ENCODE measurements at regions not wholly inside any gene's neighbourhood (a gene's known extent, or its start where the extent isn't known, plus 50 kb on each side); places are given as distances from the start of the nearest gene placed in this dataset.

DNA sequence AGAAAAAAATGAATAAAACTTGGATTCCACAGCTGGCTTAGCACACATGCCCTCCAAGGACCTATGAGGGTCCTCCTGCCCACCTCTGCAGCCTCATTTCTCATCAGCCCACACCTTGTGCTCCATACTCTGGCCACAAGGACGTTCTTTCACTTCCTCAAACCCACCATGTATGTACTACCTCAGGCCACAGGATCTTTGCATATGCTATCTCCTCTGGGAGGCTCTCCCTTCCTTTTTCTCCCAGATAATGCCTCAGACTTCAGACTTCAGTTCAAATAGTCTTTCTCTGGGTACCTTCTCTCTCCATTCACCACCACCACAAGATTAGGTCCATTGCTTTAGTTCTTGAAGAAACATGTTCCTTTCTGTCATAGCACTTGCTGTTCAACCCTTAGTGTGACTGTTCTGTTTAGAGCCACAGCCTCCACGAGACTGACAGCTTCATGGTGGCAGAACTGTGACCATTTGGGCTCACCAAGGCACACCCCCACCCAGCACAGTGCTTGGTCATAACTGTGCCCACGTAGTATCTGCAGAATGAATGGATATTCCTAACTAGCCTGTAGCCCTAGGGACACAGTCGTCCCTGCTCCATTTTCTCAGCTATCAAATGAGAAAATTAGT, 146.7 kb upstream of the LRFN2 start:
- ChIA-PET POLR2A (no interaction called here), CTCF (no interaction called here)
- no peaks in the 10 kb centered on the region for H3K9me3 Mint-ChIP-seq
- Histone ChIP-seq H3K9me3 (ENCODE audit: control insufficient read depth in 2 of 3, low read length in 3 of 3) (no peaks in the 10 kb centered on the region), H3K4me3 (ENCODE audit: low read length) (no peak overlapping the region), H3K36me3 (ENCODE audit: control insufficient read depth in 2 of 3, insufficient read depth in 3 of 3, low read length in 3 of 3) (no peaks in the 10 kb centered on the region), H3K27ac (ENCODE audit: low read depth, low read length) (no peak overlapping the region), H3K27me3 (ENCODE audit: control insufficient read depth in 2 of 2, insufficient read depth in 2 of 2, low read length in 2 of 2) (no peaks in the 10 kb centered on the region), H3K4me1 (ENCODE audit: control insufficient read depth in 2 of 2, insufficient read depth in 2 of 2, low read length in 2 of 2) (no peaks in the 10 kb centered on the region)
- DNase-seq (no peak), ATAC-seq (no peak)
- H3K27ac Mint-ChIP-seq, result no peak overlapping the region
- intact Hi-C loops (cut with micrococcal nuclease), result no loop called here
- no peaks in the 10 kb centered on the region for H3K36me3 Mint-ChIP-seq
- no peak overlapping the region for H3K4me3 Mint-ChIP-seq
- peaks cover 0 to 28% (median 13%) of the 10 kb centered on the region in 5 donors for H3K27me3 Mint-ChIP-seq
- no peaks in the 10 kb centered on the region for H3K4me1 Mint-ChIP-seq

GRCh38 chr6:40733290-40733689, 146.1 kb upstream of the LRFN2 start:
- H3K27me3 ChIP-seq (ENCODE audit: control insufficient read depth in 2 of 2, insufficient read depth in 2 of 2, low read length in 2 of 2), result no peaks in the 10 kb centered on the region
- H3K4me3 Mint-ChIP-seq, result no peak overlapping the region
- H3K4me1 Mint-ChIP-seq, result no peaks in the 10 kb centered on the region
- intact Hi-C loops (cut with micrococcal nuclease), result no loop called here
- no peak overlapping the region for H3K27ac Mint-ChIP-seq
- peaks cover 0 to 28% (median 11%) of the 10 kb centered on the region in 5 donors for H3K27me3 Mint-ChIP-seq
- H3K4me3 ChIP-seq (ENCODE audit: low read length), result no peak overlapping the region
- no peaks in the 10 kb centered on the region for H3K9me3 Mint-ChIP-seq
- CTCF ChIA-PET, result no interaction called here
- ATAC-seq (no peak), DNase-seq (no peak)
- POLR2A ChIA-PET, result no interaction called here
- no peaks in the 10 kb centered on the region for H3K4me1 ChIP-seq (ENCODE audit: control insufficient read depth in 2 of 2, insufficient read depth in 2 of 2, low read length in 2 of 2)
- H3K27ac ChIP-seq (ENCODE audit: low read depth, low read length), result no peak overlapping the region
- no peaks in the 10 kb centered on the region for H3K36me3 Mint-ChIP-seq
- H3K36me3 ChIP-seq (ENCODE audit: control insufficient read depth in 2 of 3, insufficient read depth in 3 of 3, low read length in 3 of 3), result no peaks in the 10 kb centered on the region
- no peaks in the 10 kb centered on the region for H3K9me3 ChIP-seq (ENCODE audit: control insufficient read depth in 2 of 3, low read length in 3 of 3)

DNA sequence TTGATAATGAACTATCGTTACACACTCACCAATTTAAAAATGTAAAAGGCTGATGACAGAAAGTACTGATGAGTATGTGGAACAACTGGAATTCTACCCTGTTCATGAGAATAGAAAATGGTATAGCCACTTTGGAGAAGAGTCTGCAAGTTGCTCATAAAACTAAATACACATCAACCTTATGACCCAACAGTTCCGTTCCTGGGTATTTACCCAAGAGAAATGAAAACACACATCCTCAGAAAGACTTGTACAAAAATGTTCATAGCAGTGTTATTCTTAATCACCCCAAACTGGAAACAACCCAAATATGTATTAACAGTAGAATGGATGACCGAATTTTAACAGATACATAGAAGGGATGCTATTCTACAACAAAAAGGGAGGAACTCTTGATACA, 145.7 kb upstream of the LRFN2 start:
- Histone ChIP-seq H3K4me1 (ENCODE audit: control insufficient read depth in 2 of 2, insufficient read depth in 2 of 2, low read length in 2 of 2) (no peaks in the 10 kb centered on the region), H3K36me3 (ENCODE audit: control insufficient read depth in 2 of 3, insufficient read depth in 3 of 3, low read length in 3 of 3) (no peaks in the 10 kb centered on the region), H3K27ac (ENCODE audit: low read depth, low read length) (no peak overlapping the region), H3K4me3 (ENCODE audit: low read length) (no peak overlapping the region), H3K27me3 (ENCODE audit: control insufficient read depth in 2 of 2, insufficient read depth in 2 of 2, low read length in 2 of 2) (no peaks in the 10 kb centered on the region), H3K9me3 (ENCODE audit: control insufficient read depth in 2 of 3, low read length in 3 of 3) (no peaks in the 10 kb centered on the region)
- H3K4me3 Mint-ChIP-seq, result no peak overlapping the region
- H3K9me3 Mint-ChIP-seq, result no peaks in the 10 kb centered on the region
- no peaks in the 10 kb centered on the region for H3K4me1 Mint-ChIP-seq
- H3K27ac Mint-ChIP-seq, result no peak overlapping the region
- H3K27me3 Mint-ChIP-seq, result peaks cover 0 to 28% (median 11%) of the 10 kb centered on the region in 5 donors
- H3K36me3 Mint-ChIP-seq, result no peaks in the 10 kb centered on the region
- no peak for ATAC-seq
- intact Hi-C loops (cut with micrococcal nuclease), result no loop called here
- ChIA-PET CTCF (no interaction called here), POLR2A (no interaction called here)
- DNase-seq, result no peak

DNA sequence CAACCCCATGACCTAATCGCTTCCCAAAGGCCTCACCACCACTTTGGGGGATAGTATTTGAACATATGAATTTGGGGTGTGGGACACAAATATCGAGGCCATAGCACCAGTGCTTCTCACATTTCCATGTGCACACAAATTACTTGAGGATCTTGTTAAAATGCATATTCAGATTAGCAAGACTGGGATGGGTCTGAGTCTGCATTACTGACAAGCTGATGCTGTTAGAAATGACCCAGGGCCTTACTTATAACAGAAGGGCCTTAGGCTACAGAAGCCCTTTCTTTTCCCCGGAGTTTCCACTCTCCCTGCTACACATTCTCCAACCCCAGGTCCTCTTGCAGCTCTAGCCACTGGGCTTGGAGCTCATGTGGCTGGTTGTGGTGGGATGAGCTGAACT, 141.5 kb upstream of the LRFN2 start:
- Histone ChIP-seq H3K4me1 (ENCODE audit: control insufficient read depth in 2 of 2, insufficient read depth in 2 of 2, low read length in 2 of 2) (no peaks in the 10 kb centered on the region), H3K36me3 (ENCODE audit: control insufficient read depth in 2 of 3, insufficient read depth in 3 of 3, low read length in 3 of 3) (no peaks in the 10 kb centered on the region), H3K27me3 (ENCODE audit: control insufficient read depth in 2 of 2, insufficient read depth in 2 of 2, low read length in 2 of 2) (no peaks in the 10 kb centered on the region), H3K27ac (ENCODE audit: low read depth, low read length) (no peak overlapping the region), H3K4me3 (ENCODE audit: low read length) (no peak overlapping the region), H3K9me3 (ENCODE audit: control insufficient read depth in 2 of 3, low read length in 3 of 3) (no peaks in the 10 kb centered on the region)
- Mint-ChIP-seq H3K4me1 (no peaks in the 10 kb centered on the region), H3K27me3 (peaks cover 0 to 11% (median 0%) of the 10 kb centered on the region in 5 donors), H3K4me3 (no peak overlapping the region), H3K9me3 (no peaks in the 10 kb centered on the region), H3K36me3 (no peaks in the 10 kb centered on the region), H3K27ac (no peak overlapping the region)
- no peak for ATAC-seq
- POLR2A ChIA-PET, result no interaction called here
- DNase-seq, result no peak
- CTCF ChIA-PET, result no interaction called here
- intact Hi-C loops (cut with micrococcal nuclease), result no loop called here

- Mint-ChIP-seq H3K27me3 (peaks cover 0 to 9% (median 0%) of the 10 kb centered on the region in 5 donors), H3K27ac (no peak overlapping the region), H3K4me3 (no peak overlapping the region), H3K9me3 (no peaks in the 10 kb centered on the region), H3K36me3 (no peaks in the 10 kb centered on the region), H3K4me1 (no peaks in the 10 kb centered on the region)
- Histone ChIP-seq H3K9me3 (ENCODE audit: control insufficient read depth in 2 of 3, low read length in 3 of 3) (no peaks in the 10 kb centered on the region), H3K27me3 (ENCODE audit: control insufficient read depth in 2 of 2, insufficient read depth in 2 of 2, low read length in 2 of 2) (no peaks in the 10 kb centered on the region), H3K4me3 (ENCODE audit: low read length) (no peak overlapping the region), H3K27ac (ENCODE audit: low read depth, low read length) (no peak overlapping the region), H3K36me3 (ENCODE audit: control insufficient read depth in 2 of 3, insufficient read depth in 3 of 3, low read length in 3 of 3) (no peaks in the 10 kb centered on the region), H3K4me1 (ENCODE audit: control insufficient read depth in 2 of 2, insufficient read depth in 2 of 2, low read length in 2 of 2) (no peaks in the 10 kb centered on the region)
- intact Hi-C loops (cut with micrococcal nuclease), result no loop called here
- DNase-seq, result no peak
- ChIA-PET CTCF (no interaction called here), POLR2A (no interaction called here)
- ATAC-seq, result no peak
These were observed 140.1 kb upstream of the LRFN2 start for GRCh38 chr6:40727271-40727670.

DNA sequence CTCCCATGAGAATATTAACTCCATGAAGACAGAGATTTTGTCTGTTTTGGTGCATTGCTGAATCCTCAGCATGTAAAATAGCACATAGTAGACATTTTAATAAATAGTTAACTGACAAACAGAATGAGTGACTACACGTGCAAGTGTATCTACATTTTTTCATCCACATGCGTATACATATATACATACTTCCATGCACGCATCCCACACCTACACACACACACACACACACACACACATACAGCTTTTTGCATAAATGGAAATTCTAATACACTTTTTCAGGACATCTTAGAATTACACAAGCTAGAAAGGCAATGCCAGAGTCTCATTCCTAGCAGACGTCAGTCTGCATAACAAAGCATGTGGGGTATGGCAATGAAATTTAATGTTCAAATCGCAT, 139.7 kb upstream of the LRFN2 start:
- ATAC-seq (no peak), DNase-seq (no peak)
- no peaks in the 10 kb centered on the region for H3K36me3 Mint-ChIP-seq
- intact Hi-C loops (cut with micrococcal nuclease), result no loop called here
- CTCF ChIA-PET, result no interaction called here
- POLR2A ChIA-PET, result no interaction called here
- H3K4me3 ChIP-seq (ENCODE audit: low read length), result no peak overlapping the region
- no peaks in the 10 kb centered on the region for H3K36me3 ChIP-seq (ENCODE audit: control insufficient read depth in 2 of 3, insufficient read depth in 3 of 3, low read length in 3 of 3)
- H3K27me3 ChIP-seq (ENCODE audit: control insufficient read depth in 2 of 2, insufficient read depth in 2 of 2, low read length in 2 of 2), result no peaks in the 10 kb centered on the region
- H3K9me3 ChIP-seq (ENCODE audit: control insufficient read depth in 2 of 3, low read length in 3 of 3), result no peaks in the 10 kb centered on the region
- no peak overlapping the region for H3K4me3 Mint-ChIP-seq
- H3K27me3 Mint-ChIP-seq, result peaks cover 0 to 9% (median 0%) of the 10 kb centered on the region in 5 donors
- H3K27ac Mint-ChIP-seq, result no peak overlapping the region
- H3K27ac ChIP-seq (ENCODE audit: low read depth, low read length), result no peak overlapping the region
- H3K4me1 ChIP-seq (ENCODE audit: control insufficient read depth in 2 of 2, insufficient read depth in 2 of 2, low read length in 2 of 2), result no peaks in the 10 kb centered on the region
- H3K4me1 Mint-ChIP-seq, result no peaks in the 10 kb centered on the region
- no peaks in the 10 kb centered on the region for H3K9me3 Mint-ChIP-seq

DNA sequence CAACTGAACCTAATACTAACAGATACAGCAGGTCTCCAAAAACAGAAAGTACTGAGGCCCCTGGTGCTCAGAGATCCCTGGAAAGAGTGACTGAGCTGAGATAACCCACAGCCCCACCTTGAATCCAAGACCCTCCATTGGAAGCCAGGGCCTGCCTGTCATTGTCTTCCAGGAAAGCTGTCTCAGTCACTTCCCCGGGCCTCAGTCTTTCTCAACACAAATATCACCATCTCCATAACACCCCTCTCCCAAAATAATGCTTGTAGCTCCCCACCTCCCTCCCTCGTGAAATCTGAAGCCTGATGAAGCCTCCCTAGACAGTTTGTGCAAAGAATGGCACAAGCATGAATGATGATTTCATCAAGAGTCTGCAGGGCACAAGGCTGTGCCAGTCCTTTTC, 138.2 kb upstream of the LRFN2 start:
- peaks cover 0 to 4% (median 4%) of the 10 kb centered on the region in 7 donors for H3K4me1 Mint-ChIP-seq
- H3K36me3 ChIP-seq (ENCODE audit: control insufficient read depth in 2 of 3, insufficient read depth in 3 of 3, low read length in 3 of 3), result no peaks in the 10 kb centered on the region
- no peak overlapping the region for H3K4me3 Mint-ChIP-seq
- DNase-seq (no peak), ATAC-seq (no peak)
- intact Hi-C loops (cut with micrococcal nuclease), result no loop called here
- no peaks in the 10 kb centered on the region for H3K27me3 ChIP-seq (ENCODE audit: control insufficient read depth in 2 of 2, insufficient read depth in 2 of 2, low read length in 2 of 2)
- H3K27ac Mint-ChIP-seq, result no peak overlapping the region
- no peaks in the 10 kb centered on the region for H3K36me3 Mint-ChIP-seq
- no peak overlapping the region for H3K27ac ChIP-seq (ENCODE audit: low read depth, low read length)
- H3K4me1 ChIP-seq (ENCODE audit: control insufficient read depth in 2 of 2, insufficient read depth in 2 of 2, low read length in 2 of 2), result no peaks in the 10 kb centered on the region
- no peak overlapping the region for H3K4me3 ChIP-seq (ENCODE audit: low read length)
- peaks cover 0 to 5% (median 0%) of the 10 kb centered on the region in 5 donors for H3K27me3 Mint-ChIP-seq
- no peaks in the 10 kb centered on the region for H3K9me3 ChIP-seq (ENCODE audit: control insufficient read depth in 2 of 3, low read length in 3 of 3)
- ChIA-PET CTCF (no interaction called here), POLR2A (no interaction called here)
- no peaks in the 10 kb centered on the region for H3K9me3 Mint-ChIP-seq

Data from naive thymus-derived CD4-positive, alpha-beta T cell (primary cell).